Transverse colon (tissue), 4 donors: ENCODE measurements at regions not wholly inside any gene's neighbourhood (a gene's known extent, or its start where the extent isn't known, plus 50 kb on each side); places are given as distances from the start of the nearest gene placed in this dataset.

ENCODE experiments used
- DNase-seq: peaks from one replicate; pipeline ENCODE4 v3.0.0-alpha.2; 2019
- H3K27ac ChIP-seq, 4 donors: fragments of 200-600 bp; sonication (generic); 2 replicates each; pipeline ENCODE4 v1.5.1; 2016 to 2018; ENCODE audit warnings: inconsistent platforms in 4 of 4
- H3K27me3 ChIP-seq: fragments of 200-600 bp; sonication (generic); 2 replicates; pipeline ENCODE4 v1.5.1; 2017; ENCODE audit warnings: inconsistent platforms
- H3K36me3 ChIP-seq, 4 donors: fragments of 200-600 bp; sonication (generic); 2 replicates each; pipeline ENCODE4 v1.5.1; 2017 to 2019; ENCODE audit warnings: inconsistent platforms in 4 of 4
- H3K4me1 ChIP-seq, 4 donors: fragments of 200-600 bp; sonication (generic); 2 replicates each; pipeline ENCODE4 v1.5.1; 2017 to 2020; ENCODE audit warnings: inconsistent platforms in 4 of 4
- H3K4me3 ChIP-seq, 4 donors: fragments of 200-600 bp; sonication (generic); 1 replicate in 1 of 4; 2 replicates in 3 of 4; pipeline versions ENCODE4 v1.5.1 to v1.6.1; 2017 to 2019; ENCODE audit warnings: inconsistent platforms in 4 of 4
- H3K9me3 ChIP-seq, 2 donors: fragments of 200-600 bp; sonication (generic); 2 replicates each; pipeline ENCODE4 v1.5.1; 2017 to 2019; ENCODE audit warnings: inconsistent platforms in 2 of 2
- EP300 ChIP-seq: sonication (generic); formaldehyde crosslinking; IDR thresholded peaks from one replicate; pipeline ENCODE4 v1.6.1; 2017; ENCODE audit warnings: antibody characterized with exemption, low read depth
- POLR2A ChIP-seq: fragments of 450-650 bp; IDR thresholded peaks from one replicate; pipeline ENCODE4 v1.6.1; 2016; ENCODE audit warnings: antibody characterized with exemption, mild to moderate bottlenecking, moderate library complexity
- POLR2AphosphoS5 ChIP-seq, 3 donors: sonication (generic); formaldehyde crosslinking; IDR thresholded peaks; one replicate each; pipeline ENCODE4 v1.6.1; 2016; ENCODE audit warnings: antibody characterized with exemption in 3 of 3
- WGBS, 2 donors: methylation state at CpG; one replicate each; pipeline ENCODE4 v1.1.5; 2018; ENCODE audit warnings: low coverage in 1 of 2; 5-methylcytosine and 5-hydroxymethylcytosine counted together
- in situ Hi-C, 4 donors: fragments of 200-750 bp; cut with MboI; loops; one replicate each; pipeline versions ENCODE4 v1.15.0 to v1.15.1; 2017; ENCODE audit warnings: low sequenced_read_pairs in 3 of 4, low pct_ligation_motif_present in 1 of 4, low pct_unique_long_range_greater_than_20kb in 1 of 4
- intact Hi-C: fragments of 100-400 bp; cut with DNase I; formaldehyde crosslinking; loops from one replicate; pipeline ENCODE4 v1.15.1; 2023; ENCODE audit warnings: low total_unique reads
- TF ChIP-seq, protein P1 (sequence below), 5 experiments: fragments of 200-600 bp in 3 of 5; fragments of 450-650 bp in 2 of 5; sonication (generic) in 3 of 5; IDR thresholded peaks; 1 replicate in 2 of 5; 2 replicates in 3 of 5; pipeline ENCODE4 v1.5.1; 2016 to 2017; ENCODE audit warnings: antibody characterized with exemption in 5 of 5, inconsistent platforms in 3 of 5, mild to moderate bottlenecking in 2 of 5, moderate library complexity in 1 of 5

DNA sequence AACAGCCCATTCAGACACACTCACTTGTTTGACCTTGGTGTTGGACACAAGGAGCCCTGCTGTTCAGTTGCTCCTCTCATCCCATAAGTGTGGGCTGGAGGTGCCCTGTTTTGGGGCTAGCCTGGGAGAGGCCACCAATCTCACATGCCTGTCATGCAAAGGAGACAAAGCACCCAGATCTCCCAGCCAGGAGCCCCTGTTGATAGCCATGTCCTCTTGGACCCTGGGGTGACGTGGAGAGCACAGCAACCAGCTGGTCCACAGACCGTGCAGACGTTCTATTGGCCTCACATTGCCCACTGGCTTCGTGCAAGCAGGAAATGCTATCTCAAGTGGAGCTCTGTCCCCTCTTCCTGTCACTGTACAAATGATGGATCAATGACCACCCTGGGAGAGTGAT is 240.8 kb downstream of the RPS24 start:
- no peak for DNase-seq
- TF ChIP-seq POLR2AphosphoS5 (IDR thresholded peaks at IDR 0.05) (no peak), EP300 (no peak), POLR2A (no peak)
- TF ChIP-seq, protein P1, sequence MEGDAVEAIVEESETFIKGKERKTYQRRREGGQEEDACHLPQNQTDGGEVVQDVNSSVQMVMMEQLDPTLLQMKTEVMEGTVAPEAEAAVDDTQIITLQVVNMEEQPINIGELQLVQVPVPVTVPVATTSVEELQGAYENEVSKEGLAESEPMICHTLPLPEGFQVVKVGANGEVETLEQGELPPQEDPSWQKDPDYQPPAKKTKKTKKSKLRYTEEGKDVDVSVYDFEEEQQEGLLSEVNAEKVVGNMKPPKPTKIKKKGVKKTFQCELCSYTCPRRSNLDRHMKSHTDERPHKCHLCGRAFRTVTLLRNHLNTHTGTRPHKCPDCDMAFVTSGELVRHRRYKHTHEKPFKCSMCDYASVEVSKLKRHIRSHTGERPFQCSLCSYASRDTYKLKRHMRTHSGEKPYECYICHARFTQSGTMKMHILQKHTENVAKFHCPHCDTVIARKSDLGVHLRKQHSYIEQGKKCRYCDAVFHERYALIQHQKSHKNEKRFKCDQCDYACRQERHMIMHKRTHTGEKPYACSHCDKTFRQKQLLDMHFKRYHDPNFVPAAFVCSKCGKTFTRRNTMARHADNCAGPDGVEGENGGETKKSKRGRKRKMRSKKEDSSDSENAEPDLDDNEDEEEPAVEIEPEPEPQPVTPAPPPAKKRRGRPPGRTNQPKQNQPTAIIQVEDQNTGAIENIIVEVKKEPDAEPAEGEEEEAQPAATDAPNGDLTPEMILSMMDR (IDR thresholded peaks at IDR 0.05) = no peak
- no peaks in the 10 kb centered on the region for H3K9me3 ChIP-seq
- no peaks in the 10 kb centered on the region for H3K4me1 ChIP-seq
- in situ Hi-C loops = no loop called here
- H3K4me3 ChIP-seq = no peak overlapping the region
- H3K27ac ChIP-seq = no peak overlapping the region
- H3K36me3 ChIP-seq = no peaks in the 10 kb centered on the region
- WGBS, 2 donors = 20 to 86% methylated on average over 1 to 4 of the region's 4 CpGs
- H3K27me3 ChIP-seq = no peaks in the 10 kb centered on the region
- intact Hi-C loops = loop anchor here (10.0 kb wide), 1 partner anchor 1590 kb away; no protein-coding TSS in a partner anchor

DNA sequence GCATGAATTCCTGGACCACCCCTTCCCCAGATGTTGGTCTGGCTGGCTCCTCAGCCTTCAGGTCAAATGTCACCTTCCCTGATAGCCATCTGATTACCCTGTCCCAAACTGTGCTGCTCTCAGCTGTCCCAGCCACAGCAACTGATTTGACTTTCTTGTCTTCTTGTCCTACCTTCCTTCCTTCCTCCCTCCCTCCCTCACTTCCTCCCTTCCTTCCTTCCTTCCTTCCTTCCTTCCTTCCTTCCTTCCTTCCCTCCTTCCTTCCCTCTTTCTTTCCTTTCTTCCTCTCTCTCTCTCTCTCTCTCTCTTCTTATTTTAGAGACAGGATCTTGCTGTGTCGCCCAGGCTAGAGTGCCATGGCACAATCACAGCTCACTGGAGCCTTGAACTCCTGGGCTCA is 242.5 kb downstream of the RPS24 start:
- no peak for TF ChIP-seq EP300
- Histone ChIP-seq H3K9me3 (no peaks in the 10 kb centered on the region), H3K27me3 (no peaks in the 10 kb centered on the region), H3K36me3 (no peaks in the 10 kb centered on the region), H3K27ac (no peak overlapping the region), H3K4me1 (no peaks in the 10 kb centered on the region), H3K4me3 (no peak overlapping the region)
- in situ Hi-C loops = no loop called here
- WGBS, 2 donors = 92 to 100% methylated on average over 1 of the region's 1 CpG
- intact Hi-C loops = loop anchor here (10.0 kb wide), 1 partner anchor 1591 kb away; no protein-coding TSS in a partner anchor
- DNase-seq = no peak

DNA sequence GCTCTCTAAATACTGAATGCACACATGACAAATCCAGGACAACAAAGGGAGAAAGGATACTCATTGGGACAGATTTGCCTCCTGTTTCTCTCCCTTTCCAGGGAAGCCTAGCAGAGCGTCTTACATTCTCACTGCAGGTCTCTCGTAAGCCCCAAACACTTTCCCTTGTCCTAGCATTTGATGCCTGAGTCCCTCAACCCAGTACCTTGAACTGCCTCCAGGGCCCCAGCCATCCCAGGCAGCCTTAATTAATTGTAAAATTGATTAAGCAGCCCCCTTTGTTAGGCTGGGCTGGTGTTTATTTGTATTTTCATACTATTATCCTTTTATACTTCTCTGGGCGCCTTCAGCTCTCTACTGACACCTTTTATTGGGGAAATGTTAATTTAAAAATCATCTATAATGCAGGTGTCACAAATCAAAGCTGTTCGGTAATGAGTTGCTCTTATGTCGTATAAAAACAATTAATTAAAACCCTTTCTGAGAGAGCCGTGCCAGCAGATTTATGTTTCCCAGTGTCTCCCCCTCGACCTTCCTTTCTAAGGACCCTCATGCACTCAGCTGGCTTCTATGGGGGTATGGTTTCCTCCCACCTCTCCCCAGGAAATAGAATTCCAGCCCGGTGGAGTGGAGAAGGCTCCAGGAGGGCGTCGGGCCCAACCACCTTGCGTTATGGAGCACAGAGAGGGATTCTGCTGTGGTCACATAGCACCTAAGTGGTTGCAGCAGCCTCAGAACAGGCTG is 243.8 kb downstream of the RPS24 start:
- H3K27me3 ChIP-seq = no peaks in the 10 kb centered on the region
- no peak for DNase-seq
- no peaks in the 10 kb centered on the region for H3K4me1 ChIP-seq
- TF ChIP-seq EP300 (no peak), POLR2A (no peak), POLR2AphosphoS5 (IDR thresholded peaks at IDR 0.05) (no peak)
- TF ChIP-seq, protein P1 (IDR thresholded peaks at IDR 0.05) = no peak
- H3K36me3 ChIP-seq = no peaks in the 10 kb centered on the region
- WGBS, 2 donors = 72% methylated on average over 5 to 11 of the region's 11 CpGs
- H3K9me3 ChIP-seq = no peaks in the 10 kb centered on the region
- intact Hi-C loops (loop anchor here (10.0 kb wide), 1 partner anchor 1593 kb away; no protein-coding TSS in a partner anchor), in situ Hi-C loops (no loop called here)
- no peak overlapping the region for H3K27ac ChIP-seq
- H3K4me3 ChIP-seq = no peak overlapping the region

DNA sequence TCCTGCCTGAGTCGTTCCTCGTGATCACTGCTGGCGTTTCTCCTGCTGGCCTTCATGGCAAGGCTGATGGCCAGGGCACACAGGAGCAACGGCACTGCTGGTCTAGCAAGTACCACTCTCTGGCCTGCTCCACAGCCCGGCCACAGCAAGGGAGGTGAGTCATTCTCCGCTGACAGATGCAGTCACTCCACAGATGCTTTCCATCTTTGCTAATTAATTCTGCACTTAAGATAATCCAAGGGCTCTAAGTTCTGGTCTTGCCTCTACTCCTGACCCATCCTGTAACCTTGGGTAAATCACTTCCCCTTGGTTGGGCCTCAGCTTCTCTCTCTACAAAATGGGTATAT is 244.4 kb downstream of the RPS24 start:
- Histone ChIP-seq H3K4me1 (no peaks in the 10 kb centered on the region), H3K9me3 (no peaks in the 10 kb centered on the region), H3K27me3 (no peaks in the 10 kb centered on the region), H3K4me3 (no peak overlapping the region), H3K36me3 (no peaks in the 10 kb centered on the region), H3K27ac (no peak overlapping the region)
- 79% methylated on average over 4 of the region's 6 CpGs; no CpG with 5 or more reads in 1 of the 2 donors for WGBS, 2 donors
- no peak for TF ChIP-seq POLR2AphosphoS5 (IDR thresholded peaks at IDR 0.05)
- TF ChIP-seq EP300 = no peak
- TF ChIP-seq, protein P1 (IDR thresholded peaks at IDR 0.05) = no peak
- no peak for TF ChIP-seq POLR2A
- in situ Hi-C loops = no loop called here
- intact Hi-C loops = loop anchor here (10.0 kb wide), 1 partner anchor 1593 kb away; no protein-coding TSS in a partner anchor
- no peak for DNase-seq
